Esophagus (tissue), 2 donors: ENCODE measurements at regions not wholly inside any gene's neighbourhood (a gene's known extent, or its start where the extent isn't known, plus 50 kb on each side); places are given as distances from the start of the nearest gene placed in this dataset.

ENCODE experiments used
- H3K27ac ChIP-seq, 2 donors: one replicate each; pipeline ENCODE4 v1.5.1; 2013; ENCODE audit warnings: low read depth in 2 of 2, mild to moderate bottlenecking in 2 of 2, inconsistent platforms in 1 of 2, low read length in 1 of 2, moderate library complexity in 1 of 2
- H3K27me3 ChIP-seq, 2 donors: one replicate each; pipeline ENCODE4 v1.6.1; 2013; ENCODE audit warnings: low read length in 2 of 2, control low read depth in 1 of 2, mild to moderate bottlenecking in 1 of 2; ENCODE audit not compliant: insufficient read depth in 2 of 2, control insufficient read depth in 1 of 2
- H3K36me3 ChIP-seq, 2 donors: one replicate each; pipeline ENCODE4 v1.6.1; 2013; ENCODE audit warnings: low read length in 1 of 2; ENCODE audit not compliant: control insufficient read depth in 2 of 2, insufficient read depth in 2 of 2
- H3K4me1 ChIP-seq, 2 donors: one replicate each; pipeline ENCODE4 v1.6.1; 2013; ENCODE audit warnings: low read length in 1 of 2; ENCODE audit not compliant: control insufficient read depth in 2 of 2, insufficient read depth in 2 of 2
- H3K4me3 ChIP-seq, 2 donors: one replicate each; pipeline ENCODE4 v1.5.1; 2013; ENCODE audit warnings: low read length in 2 of 2, mild to moderate bottlenecking in 2 of 2, low read depth in 1 of 2, moderate library complexity in 1 of 2
- H3K9me3 ChIP-seq, 2 donors: one replicate each; pipeline ENCODE4 v1.6.1; 2013; ENCODE audit warnings: mild to moderate bottlenecking in 2 of 2, low read depth in 1 of 2, low read length in 1 of 2, moderate library complexity in 1 of 2; ENCODE audit not compliant: control insufficient read depth in 2 of 2, insufficient read depth in 1 of 2
- WGBS, 2 donors: extraction: QIAGEN DNeasy Blood & Tissue Kit; methylation state at CpG; one replicate each; pipeline ENCODE4 v1.1.7; 2013; 5-methylcytosine and 5-hydroxymethylcytosine counted together
- donor health status: healthy with polysubstance abuse.
- donor health status: Bipolar disorder and iron deficiency.

DNA sequence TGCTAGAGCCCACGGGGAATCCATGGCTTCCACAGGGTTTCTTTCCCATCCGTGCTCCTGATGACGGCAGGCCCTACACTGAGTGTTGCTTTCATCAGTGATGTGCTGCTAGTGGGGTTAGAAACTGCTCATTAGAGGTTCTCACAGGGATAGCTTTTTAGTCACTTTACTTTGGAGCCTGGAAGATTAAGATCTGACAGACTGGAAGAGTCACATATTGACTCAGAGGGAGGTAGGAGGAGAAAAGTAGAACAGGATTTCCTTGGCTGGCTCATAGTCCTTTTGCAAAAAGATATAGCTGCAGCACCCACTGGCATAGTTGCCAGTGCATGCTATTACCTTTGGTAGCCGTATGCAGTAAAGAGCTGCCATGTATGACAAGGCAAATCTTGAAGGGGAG, 890.3 kb downstream of the C6orf118 start:
- H3K4me3 ChIP-seq, result no peak overlapping the region
- H3K27ac ChIP-seq, result no peak overlapping the region
- no peaks in the 10 kb centered on the region for H3K27me3 ChIP-seq
- peaks cover 0 to 3% of the 10 kb centered on the region in 2 donors for H3K9me3 ChIP-seq
- 85 to 88% methylated on average over 4 of the region's 4 CpGs for WGBS, 2 donors
- H3K36me3 ChIP-seq, result no peaks in the 10 kb centered on the region
- no peaks in the 10 kb centered on the region for H3K4me1 ChIP-seq

GRCh38 chr6:164418262-164418588, 891.2 kb downstream of the C6orf118 start:
- Histone ChIP-seq H3K36me3 (no peaks in the 10 kb centered on the region), H3K4me1 (no peaks in the 10 kb centered on the region), H3K9me3 (peaks cover 0 to 3% of the 10 kb centered on the region in 2 donors), H3K27me3 (no peaks in the 10 kb centered on the region), H3K27ac (no peak overlapping the region), H3K4me3 (no peak overlapping the region)
- WGBS, 2 donors, result 63 to 72% methylated on average over 2 of the region's 2 CpGs

DNA sequence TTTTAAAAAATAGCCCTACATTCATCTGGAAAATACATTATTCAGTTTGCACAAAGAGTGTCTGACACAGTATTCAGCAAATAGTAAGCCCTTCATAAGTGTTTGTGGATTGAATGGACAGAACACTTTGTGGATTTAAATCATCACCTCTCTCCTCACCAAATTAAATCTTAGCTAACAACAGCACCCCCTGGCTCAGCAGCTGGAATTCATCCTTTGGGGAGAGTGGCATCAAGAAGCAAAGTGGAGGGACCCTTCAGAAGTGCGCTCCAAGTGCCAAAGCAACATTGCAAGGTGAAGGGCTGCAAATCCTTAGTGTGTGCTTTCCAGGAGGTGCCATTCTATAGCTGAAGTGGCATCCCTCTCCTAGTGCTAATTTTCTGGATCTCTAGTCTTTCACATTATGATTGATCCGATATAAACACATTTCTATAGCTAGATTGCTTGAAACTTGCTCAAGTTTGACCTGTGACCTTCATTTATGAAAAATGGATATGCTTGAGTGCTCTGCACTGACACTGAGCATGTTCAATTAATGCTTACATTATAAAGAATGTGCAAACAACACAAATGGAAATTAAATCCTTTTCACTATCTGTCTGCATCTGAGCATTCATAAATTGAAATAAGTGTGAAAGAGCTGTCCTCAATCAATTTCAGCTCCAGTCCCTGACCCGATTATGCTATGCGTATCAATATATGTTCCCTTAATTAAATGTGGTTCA, 891.7 kb downstream of the C6orf118 start:
- Histone ChIP-seq H3K36me3 (no peaks in the 10 kb centered on the region), H3K27ac (no peak overlapping the region), H3K9me3 (peaks cover 0 to 3% of the 10 kb centered on the region in 2 donors), H3K27me3 (no peaks in the 10 kb centered on the region), H3K4me3 (no peak overlapping the region), H3K4me1 (no peaks in the 10 kb centered on the region)
- 78 to 82% methylated on average over 4 of the region's 4 CpGs for WGBS, 2 donors

GRCh38 chr6:164415832-164416563, 893.4 kb downstream of the C6orf118 start:
- Histone ChIP-seq H3K4me1 (no peaks in the 10 kb centered on the region), H3K9me3 (no peaks in the 10 kb centered on the region), H3K27me3 (no peaks in the 10 kb centered on the region), H3K4me3 (no peak overlapping the region), H3K36me3 (no peaks in the 10 kb centered on the region), H3K27ac (no peak overlapping the region)
- 53 to 57% methylated on average over 7 of the region's 7 CpGs for WGBS, 2 donors

GRCh38 chr6:164414695-164415094, 894.7 kb downstream of the C6orf118 start:
- no peaks in the 10 kb centered on the region for H3K27me3 ChIP-seq
- WGBS, 2 donors, result 72 to 74% methylated on average over 3 of the region's 3 CpGs
- H3K36me3 ChIP-seq, result no peaks in the 10 kb centered on the region
- H3K4me3 ChIP-seq, result no peak overlapping the region
- no peaks in the 10 kb centered on the region for H3K4me1 ChIP-seq
- H3K9me3 ChIP-seq, result no peaks in the 10 kb centered on the region
- H3K27ac ChIP-seq, result no peak overlapping the region

DNA sequence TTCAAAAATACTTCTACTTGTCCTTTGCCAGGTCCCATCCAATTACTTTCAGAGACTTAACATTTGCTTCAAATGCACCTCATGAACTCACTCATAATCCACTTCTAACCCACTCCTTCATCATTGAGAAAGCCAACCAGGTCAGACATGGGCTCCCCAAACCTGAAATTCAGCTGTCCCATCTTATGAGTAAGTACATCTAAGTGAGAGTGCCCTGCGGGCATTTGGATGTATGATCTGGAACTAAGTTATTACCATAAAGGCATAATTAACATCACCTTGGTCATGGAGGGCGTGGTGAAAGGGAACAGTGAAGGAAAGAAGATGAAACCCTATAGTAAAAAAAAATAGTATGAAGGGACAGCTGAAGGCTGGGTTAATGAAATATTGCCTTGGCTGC, 896.8 kb downstream of the C6orf118 start:
- WGBS, 2 donors, result 65 to 72% methylated on average over 2 of the region's 2 CpGs
- no peaks in the 10 kb centered on the region for H3K9me3 ChIP-seq
- no peak overlapping the region for H3K4me3 ChIP-seq
- no peaks in the 10 kb centered on the region for H3K27me3 ChIP-seq
- no peak overlapping the region for H3K27ac ChIP-seq
- no peaks in the 10 kb centered on the region for H3K36me3 ChIP-seq
- no peaks in the 10 kb centered on the region for H3K4me1 ChIP-seq

DNA sequence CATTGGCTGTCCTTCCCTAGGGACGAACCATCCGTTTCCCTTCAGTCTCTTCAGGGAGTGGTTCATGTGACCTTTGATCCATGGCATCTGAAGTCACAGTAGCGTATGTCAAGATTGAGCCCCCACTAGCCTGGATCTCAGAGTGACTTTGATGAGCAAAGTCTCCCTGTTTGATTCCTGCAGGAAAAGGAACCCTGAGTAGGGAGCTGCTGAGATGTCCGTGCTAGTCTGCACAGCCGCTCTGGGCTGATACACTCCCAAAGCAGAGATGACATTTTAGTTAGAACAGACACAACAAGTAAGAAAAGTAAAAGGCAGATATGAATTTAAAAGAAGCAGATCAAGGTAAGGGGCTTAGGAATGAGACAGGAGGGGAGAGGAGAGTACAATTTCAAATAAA, 899.4 kb downstream of the C6orf118 start:
- no peak overlapping the region for H3K4me3 ChIP-seq
- H3K27ac ChIP-seq, result no peak overlapping the region
- H3K36me3 ChIP-seq, result no peaks in the 10 kb centered on the region
- WGBS, 2 donors, result 76 to 88% methylated on average over 5 of the region's 5 CpGs
- no peaks in the 10 kb centered on the region for H3K9me3 ChIP-seq
- no peaks in the 10 kb centered on the region for H3K27me3 ChIP-seq
- H3K4me1 ChIP-seq, result no peaks in the 10 kb centered on the region

DNA sequence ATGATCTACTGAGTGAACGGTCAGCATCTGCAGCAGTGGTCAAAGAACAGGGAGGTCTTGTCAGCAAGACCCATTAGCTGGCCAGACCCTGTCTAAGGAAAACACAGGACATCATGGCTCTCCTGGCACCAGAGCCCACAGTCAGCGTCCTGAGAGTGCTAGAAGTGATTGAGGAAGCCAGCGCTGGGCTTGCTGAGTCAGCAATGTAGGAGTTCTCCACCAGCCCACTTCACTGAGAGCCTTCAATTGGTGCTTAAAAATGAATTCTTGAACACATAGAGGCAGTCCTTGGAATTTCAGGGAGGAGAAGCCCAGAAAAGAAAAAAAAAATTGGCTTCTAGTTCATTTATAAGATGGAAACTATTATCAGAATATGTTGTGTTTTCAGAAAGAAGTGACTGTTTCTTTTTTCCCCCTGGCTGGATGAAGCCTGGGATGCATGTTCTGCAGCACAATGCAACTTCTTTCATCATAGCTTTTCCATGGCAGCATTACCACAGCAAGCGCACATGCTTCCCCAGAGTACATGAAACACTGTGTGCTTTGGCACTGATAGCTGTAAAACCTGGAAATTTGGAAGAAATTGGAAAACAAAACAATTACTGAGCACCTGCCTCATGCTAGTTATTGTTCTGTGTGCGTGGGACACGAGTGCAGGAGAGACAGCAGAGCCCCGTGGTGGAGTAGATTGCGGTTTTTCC, 899.9 kb downstream of the C6orf118 start:
- WGBS, 2 donors, result 69 to 75% methylated on average over 8 of the region's 8 CpGs
- H3K9me3 ChIP-seq, result no peaks in the 10 kb centered on the region
- no peak overlapping the region for H3K4me3 ChIP-seq
- H3K27ac ChIP-seq, result no peak overlapping the region
- H3K4me1 ChIP-seq, result no peaks in the 10 kb centered on the region
- H3K27me3 ChIP-seq, result no peaks in the 10 kb centered on the region
- no peaks in the 10 kb centered on the region for H3K36me3 ChIP-seq

GRCh38 chr6:164408868-164409267, 900.5 kb downstream of the C6orf118 start:
- Histone ChIP-seq H3K4me3 (no peak overlapping the region), H3K36me3 (no peaks in the 10 kb centered on the region), H3K4me1 (no peaks in the 10 kb centered on the region), H3K9me3 (no peaks in the 10 kb centered on the region), H3K27ac (no peak overlapping the region), H3K27me3 (no peaks in the 10 kb centered on the region)
- 65 to 67% methylated on average over 5 of the region's 5 CpGs for WGBS, 2 donors
